Mesenchymal stem cell (in vitro differentiated cells and primary cell): ENCODE measurements at regions not wholly inside any gene's neighbourhood (a gene's known extent, or its start where the extent isn't known, plus 50 kb on each side); places are given as distances from the start of the nearest gene placed in this dataset.
A peak's percentile ranks its signal among the peaks of the same experiment; 100 is the strongest.

Experiments used
- DNase-seq: peaks from one replicate; pipeline ENCODE4 v3.0.0-alpha.2; 2013
- H2AFZ ChIP-seq: one replicate; pipeline ENCODE4 v1.6.1; 2013; ENCODE audit warnings: low read depth, mild to moderate bottlenecking, control low read depth, inconsistent platforms, low read length, moderate library complexity
- H2AK5ac ChIP-seq: 2 replicates; pipeline ENCODE4 v1.6.1; 2013; ENCODE audit warnings: low read length, moderate library complexity, mild to moderate bottlenecking, inconsistent platforms; ENCODE audit not compliant: severe bottlenecking
- H2BK120ac ChIP-seq: one replicate; pipeline ENCODE4 v1.6.1; 2013; ENCODE audit warnings: low read depth, mild to moderate bottlenecking, inconsistent platforms, low read length, moderate library complexity
- H2BK12ac ChIP-seq, 2 experiments: one replicate each; pipeline ENCODE4 v1.6.1; 2013; ENCODE audit warnings: inconsistent platforms in 2 of 2, low read length in 2 of 2, mild to moderate bottlenecking in 2 of 2, moderate library complexity in 2 of 2, control low read depth in 1 of 2
- H2BK15ac ChIP-seq: one replicate; pipeline ENCODE4 v1.6.1; 2013; ENCODE audit warnings: mild to moderate bottlenecking, low read depth, inconsistent platforms; ENCODE audit not compliant: poor library complexity, severe bottlenecking
- H2BK5ac ChIP-seq: 2 replicates; pipeline ENCODE4 v1.6.1; 2013; ENCODE audit warnings: low read depth, mild to moderate bottlenecking, low read length, control low read depth, inconsistent platforms; ENCODE audit not compliant: poor library complexity, severe bottlenecking
- H3K14ac ChIP-seq, 2 experiments: one replicate each; pipeline ENCODE4 v1.6.1; 2013; ENCODE audit warnings: inconsistent platforms in 2 of 2, low read length in 2 of 2, control low read depth in 1 of 2, mild to moderate bottlenecking in 1 of 2, moderate library complexity in 1 of 2
- H3K18ac ChIP-seq, 2 experiments: one replicate each; pipeline ENCODE4 v1.6.1; 2013; ENCODE audit warnings: inconsistent platforms in 2 of 2, low read length in 2 of 2, control low read depth in 1 of 2, low read depth in 1 of 2, mild to moderate bottlenecking in 1 of 2
- H3K23ac ChIP-seq, 2 experiments: one replicate each; pipeline ENCODE4 v1.6.1; 2013; ENCODE audit warnings: inconsistent platforms in 2 of 2, low read length in 2 of 2, mild to moderate bottlenecking in 2 of 2, moderate library complexity in 2 of 2, control low read depth in 1 of 2
- H3K27ac ChIP-seq: 2 replicates; pipeline ENCODE4 v1.5.1; 2013; ENCODE audit warnings: mild to moderate bottlenecking, moderate library complexity, low read length, control low read depth, inconsistent platforms; ENCODE audit not compliant: poor library complexity, severe bottlenecking
- H3K27me3 ChIP-seq, 2 experiments: 2 replicates each; pipeline versions ENCODE4 v1.6.1 to v1.7.0; 2013; ENCODE audit warnings: low read length in 2 of 2, mild to moderate bottlenecking in 2 of 2, moderate library complexity in 2 of 2, control low read depth in 1 of 2, inconsistent platforms in 1 of 2; ENCODE audit not compliant: control insufficient read depth in 1 of 2, insufficient read depth in 1 of 2
- H3K36me3 ChIP-seq, 2 experiments: 2 replicates each; pipeline versions ENCODE4 v1.6.1 to v1.7.0; 2013; ENCODE audit warnings: low read length in 2 of 2, control low read depth in 1 of 2, inconsistent platforms in 1 of 2, low read depth in 1 of 2, mild to moderate bottlenecking in 1 of 2; ENCODE audit not compliant: insufficient read depth in 2 of 2, control insufficient read depth in 1 of 2
- H3K4ac ChIP-seq, 2 experiments: one replicate each; pipeline ENCODE4 v1.6.1; 2013; ENCODE audit warnings: inconsistent platforms in 2 of 2, low read length in 2 of 2, mild to moderate bottlenecking in 2 of 2, moderate library complexity in 2 of 2, control low read depth in 1 of 2, low read depth in 1 of 2
- H3K4me1 ChIP-seq: 2 replicates; pipeline ENCODE4 v1.6.1; 2013; ENCODE audit warnings: low read depth, low read length, control low read depth; ENCODE audit not compliant: control insufficient read depth, insufficient read depth
- H3K4me2 ChIP-seq: 2 replicates; pipeline ENCODE4 v1.6.1; 2013; ENCODE audit warnings: low read length, mild to moderate bottlenecking, inconsistent platforms; ENCODE audit not compliant: poor library complexity, severe bottlenecking
- H3K4me3 ChIP-seq, 2 experiments: 2 replicates each; pipeline versions ENCODE4 v1.5.1 to v1.7.0; 2013; ENCODE audit warnings: low read length in 2 of 2, mild to moderate bottlenecking in 2 of 2, control low read depth in 1 of 2, low read depth in 1 of 2; ENCODE audit not compliant: insufficient read depth in 1 of 2
- H3K79me1 ChIP-seq: replicated peaks from 2 replicates; pipeline ENCODE4 v1.6.1; 2013; ENCODE audit warnings: mild to moderate bottlenecking, control low read depth, low read length, inconsistent platforms; ENCODE audit not compliant: poor library complexity, severe bottlenecking
- H3K9ac ChIP-seq: 2 replicates; pipeline ENCODE4 v1.7.0; 2013; ENCODE audit warnings: mild to moderate bottlenecking, low read length, moderate library complexity
- H3K9me3 ChIP-seq: 2 replicates; pipeline ENCODE4 v1.7.0; 2013; ENCODE audit warnings: mild to moderate bottlenecking, low read length; ENCODE audit not compliant: control insufficient read depth
- H4K8ac ChIP-seq: one replicate; pipeline ENCODE4 v1.6.1; 2013; ENCODE audit warnings: inconsistent platforms, mild to moderate bottlenecking, low read length, moderate library complexity
- H4K91ac ChIP-seq: one replicate; pipeline ENCODE4 v1.6.1; 2013; ENCODE audit warnings: mild to moderate bottlenecking, low read length, inconsistent platforms
- WGBS: methylation state at CpG from one replicate; pipeline ENCODE4 v1.1.7; 2013; ENCODE audit warnings: mixed read lengths; 5-methylcytosine and 5-hydroxymethylcytosine counted together

- H3K9ac ChIP-seq: no peak overlapping the region
- H3K18ac ChIP-seq: peak overlapping the region; percentile 66 to 71
- H3K79me1 ChIP-seq: no peaks in the 10 kb centered on the region
- peak overlapping the region in 1 of 2 experiments; percentile 95 for H3K14ac ChIP-seq
- H2AFZ ChIP-seq: no peak overlapping the region
- H3K4me1 ChIP-seq: no peaks in the 10 kb centered on the region
- H3K9me3 ChIP-seq: no peaks in the 10 kb centered on the region
- H3K4me3 ChIP-seq: no peak overlapping the region
- 72% methylated on average over 4 of the region's 4 CpGs for whole genome bisulfite sequencing
- peak overlapping the region; percentile 84 for H4K91ac ChIP-seq
- H3K27me3 ChIP-seq: peaks cover 0 to 29% of the 10 kb centered on the region in 2 experiments
- no peak for DNase-seq
- no peak overlapping the region for H3K4me2 ChIP-seq
- no peak overlapping the region for H2BK5ac ChIP-seq
- H3K27ac ChIP-seq: no peak overlapping the region
- peak overlapping the region in 1 of 2 experiments; percentile 50 for H3K23ac ChIP-seq
- H2BK120ac ChIP-seq: no peak overlapping the region
- H3K4ac ChIP-seq: peak overlapping the region; percentile 37 to 60
- H2AK5ac ChIP-seq: no peak overlapping the region
- no peak overlapping the region for H2BK15ac ChIP-seq
- no peaks in the 10 kb centered on the region for H3K36me3 ChIP-seq
- peak overlapping the region; percentile 31 to 60 for H2BK12ac ChIP-seq
- H4K8ac ChIP-seq: peak overlapping the region; percentile 84
Observed at GRCh38 chr2:100765481-100765880, 54.5 kb upstream of the NPAS2 start.

DNA sequence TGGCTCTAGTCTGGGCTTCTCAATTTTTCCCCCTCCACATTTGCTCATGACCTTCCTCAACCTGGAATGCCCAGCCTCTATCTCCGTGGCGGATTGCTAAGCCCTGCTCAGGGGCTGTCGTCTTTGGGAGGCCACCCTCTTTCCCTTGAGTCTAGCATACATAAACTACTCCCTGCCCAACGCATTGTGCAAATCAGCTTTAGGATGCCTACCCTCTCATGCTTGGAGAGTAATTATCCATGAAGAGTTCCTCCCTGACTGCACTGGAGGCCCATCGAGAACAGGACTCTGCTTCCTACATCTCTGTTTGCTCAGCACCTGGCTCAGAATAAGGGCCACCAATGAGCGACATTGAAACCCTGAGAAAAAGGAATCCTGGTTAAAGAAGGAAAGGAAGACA, 53.7 kb upstream of the NPAS2 start:
- Histone ChIP-seq H2AK5ac (no peak overlapping the region), H3K9me3 (no peaks in the 10 kb centered on the region), H3K27ac (no peak overlapping the region), H2AFZ (no peak overlapping the region), H3K4ac (peak overlapping the region; percentile 17 to 60), H3K18ac (peak overlapping the region in 1 of 2 experiments; percentile 69), H3K4me1 (no peaks in the 10 kb centered on the region), H2BK120ac (no peak overlapping the region), H3K4me3 (no peak overlapping the region), H3K9ac (no peak overlapping the region), H2BK15ac (no peak overlapping the region), H4K91ac (no peak overlapping the region), H2BK12ac (peak overlapping the region in 1 of 2 experiments; percentile 71), H3K14ac (peak overlapping the region in 1 of 2 experiments; percentile 61), H3K4me2 (no peak overlapping the region), H4K8ac (no peak overlapping the region), H3K79me1 (no peaks in the 10 kb centered on the region), H3K23ac (no peak overlapping the region), H3K36me3 (no peaks in the 10 kb centered on the region), H2BK5ac (no peak overlapping the region), H3K27me3 (peaks cover 0 to 31% of the 10 kb centered on the region in 2 experiments)
- DNase-seq: no peak
- 88% methylated on average over 6 of the region's 6 CpGs for WGBS

- no peaks in the 10 kb centered on the region for H3K79me1 ChIP-seq
- no peaks in the 10 kb centered on the region for H3K36me3 ChIP-seq
- peak overlapping the region in 1 of 2 experiments; percentile 86 for H3K14ac ChIP-seq
- no peak overlapping the region for H2BK15ac ChIP-seq
- no peak overlapping the region for H3K4ac ChIP-seq
- no peak for DNase-seq
- H2AFZ ChIP-seq: no peak overlapping the region
- H3K4me1 ChIP-seq: no peaks in the 10 kb centered on the region
- no peak overlapping the region for H3K27ac ChIP-seq
- H4K8ac ChIP-seq: no peak overlapping the region
- H4K91ac ChIP-seq: peak overlapping the region; percentile 39
- no peak overlapping the region for H3K23ac ChIP-seq
- peak overlapping the region in 1 of 2 experiments; percentile 83 for H2BK12ac ChIP-seq
- peaks cover 0 to 37% of the 10 kb centered on the region in 2 experiments for H3K27me3 ChIP-seq
- H3K4me3 ChIP-seq: no peak overlapping the region
- H2BK120ac ChIP-seq: peak overlapping the region; percentile 27
- H3K9ac ChIP-seq: no peak overlapping the region
- no peak overlapping the region for H3K4me2 ChIP-seq
- 50% methylated on average over 2 of the region's 3 CpGs for WGBS
- H3K18ac ChIP-seq: peak overlapping the region; percentile 79 to 82
- H2BK5ac ChIP-seq: no peak overlapping the region
- no peak overlapping the region for H2AK5ac ChIP-seq
- H3K9me3 ChIP-seq: no peaks in the 10 kb centered on the region
Observed at GRCh38 chr2:100766806-100767205, 53.1 kb upstream of the NPAS2 start.

DNA sequence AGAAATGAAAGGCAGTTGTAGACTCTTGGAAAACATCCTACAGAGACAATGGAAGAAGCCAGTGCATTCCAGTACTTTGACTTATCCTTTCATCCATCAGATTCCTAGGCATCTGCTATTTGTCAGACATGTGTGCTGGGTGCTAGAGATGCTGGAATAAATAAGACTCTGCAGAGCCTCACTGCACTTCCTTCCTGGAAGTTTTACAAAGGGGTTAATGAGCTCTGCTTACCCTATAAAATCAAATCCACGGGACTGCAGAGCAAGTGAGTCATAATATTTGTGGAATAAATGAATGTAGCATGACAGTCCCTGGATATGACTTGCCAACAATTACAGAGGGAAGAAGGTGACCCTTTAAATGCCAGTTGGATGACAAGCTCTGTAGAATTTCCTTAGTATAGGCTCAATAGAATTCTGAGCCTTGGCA, 52.7 kb upstream of the NPAS2 start:
- H3K79me1 ChIP-seq: no peaks in the 10 kb centered on the region
- no peak overlapping the region for H2BK5ac ChIP-seq
- peaks cover 0 to 38% of the 10 kb centered on the region in 2 experiments for H3K27me3 ChIP-seq
- no peak overlapping the region for H2BK15ac ChIP-seq
- no peaks in the 10 kb centered on the region for H3K4me1 ChIP-seq
- H3K4ac ChIP-seq: no peak overlapping the region
- H2BK120ac ChIP-seq: no peak overlapping the region
- H2AK5ac ChIP-seq: no peak overlapping the region
- WGBS: 0% methylated on average over 1 of the region's 1 CpG
- H3K36me3 ChIP-seq: no peaks in the 10 kb centered on the region
- no peak overlapping the region for H3K18ac ChIP-seq
- H2AFZ ChIP-seq: no peak overlapping the region
- no peak overlapping the region for H3K4me3 ChIP-seq
- no peak overlapping the region for H3K4me2 ChIP-seq
- H3K9me3 ChIP-seq: no peaks in the 10 kb centered on the region
- no peak overlapping the region for H3K14ac ChIP-seq
- DNase-seq: peak; percentile 58
- no peak overlapping the region for H4K91ac ChIP-seq
- no peak overlapping the region for H3K9ac ChIP-seq
- H4K8ac ChIP-seq: no peak overlapping the region
- no peak overlapping the region for H3K23ac ChIP-seq
- H2BK12ac ChIP-seq: no peak overlapping the region
- no peak overlapping the region for H3K27ac ChIP-seq
